ENCODE measurements at regions not wholly inside any gene's neighbourhood (a gene's known extent, or its start where the extent isn't known, plus 50 kb on each side); places are given as distances from the start of the nearest gene placed in this dataset.

- no peaks in the 10 kb centered on the region for H3K9me3 ChIP-seq
- WGBS, 2 donors (ENCODE audit: low coverage in 1 of 2), result 85 to 93% methylated on average over 2 to 3 of the region's 3 CpGs
- DNase-seq, result no peak
- TF ChIP-seq EP300 (IDR thresholded peaks at IDR 0.05; ENCODE audit: low read depth), result no peak
- TF ChIP-seq CTCF (IDR thresholded peaks at IDR 0.05), result no peak
- no peak for TF ChIP-seq POLR2AphosphoS5 (IDR thresholded peaks at IDR 0.05)
- TF ChIP-seq POLR2A (IDR thresholded peaks at IDR 0.05), result no peak
- intact Hi-C loops (cut with DNase I; ENCODE audit: low total_unique reads), result no loop called here
- peaks cover 0 to 7% (median 0%) of the 10 kb centered on the region in 4 donors for H3K4me1 ChIP-seq
- H3K27me3 ChIP-seq, result no peaks in the 10 kb centered on the region
- no peaks in the 10 kb centered on the region for H3K36me3 ChIP-seq
- no peak overlapping the region for H3K4me3 ChIP-seq
- in situ Hi-C loops (cut with MboI; ENCODE audit: low pct_ligation_motif_present in 1 of 4, low pct_unique_long_range_greater_than_20kb in 1 of 4, low sequenced_read_pairs in 3 of 4), result no loop called here
- no peak overlapping the region for H3K27ac ChIP-seq
These were observed 62.4 kb downstream of the OSR1 start for GRCh38 chr2:19295998-19296502.

DNA sequence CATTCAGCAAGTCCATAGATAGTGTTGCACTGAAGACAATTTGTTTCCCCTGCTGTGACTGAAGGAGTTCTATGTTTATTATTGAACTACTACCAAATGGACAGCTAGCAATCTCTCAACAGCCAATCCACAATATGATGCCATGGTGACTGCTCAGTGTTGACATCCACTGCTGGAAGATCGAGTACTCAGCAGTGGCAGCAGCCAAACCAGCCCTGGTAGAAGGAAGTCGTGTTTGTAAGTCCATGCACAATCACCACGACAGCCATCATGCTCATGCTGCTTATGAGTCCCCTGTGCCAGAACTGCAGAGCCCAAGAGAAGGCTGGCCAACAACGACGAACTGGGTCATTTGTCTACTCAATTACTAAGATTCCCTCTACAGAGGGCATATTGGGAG lies 66.4 kb downstream of the OSR1 start:
- Histone ChIP-seq H3K36me3 (no peaks in the 10 kb centered on the region), H3K27me3 (no peaks in the 10 kb centered on the region), H3K9me3 (no peaks in the 10 kb centered on the region), H3K27ac (no peak overlapping the region), H3K4me3 (no peak overlapping the region), H3K4me1 (no peaks in the 10 kb centered on the region)
- no peak for TF ChIP-seq CTCF (IDR thresholded peaks at IDR 0.05)
- TF ChIP-seq POLR2A (IDR thresholded peaks at IDR 0.05), result no peak
- TF ChIP-seq EP300 (IDR thresholded peaks at IDR 0.05; ENCODE audit: low read depth), result no peak
- TF ChIP-seq POLR2AphosphoS5 (IDR thresholded peaks at IDR 0.05), result no peak
- WGBS, 2 donors (ENCODE audit: low coverage in 1 of 2), result 84% methylated on average over 5 of the region's 5 CpGs; no CpG with 5 or more reads in 1 of the 2 donors
- intact Hi-C loops (cut with DNase I; ENCODE audit: low total_unique reads), result no loop called here
- in situ Hi-C loops (cut with MboI; ENCODE audit: low pct_ligation_motif_present in 1 of 4, low pct_unique_long_range_greater_than_20kb in 1 of 4, low sequenced_read_pairs in 3 of 4), result no loop called here
- DNase-seq, result no peak

GRCh38 chr2:19288291-19288690 lies 70.1 kb downstream of the OSR1 start:
- H3K27ac ChIP-seq, result no peak overlapping the region
- H3K4me3 ChIP-seq, result no peak overlapping the region
- in situ Hi-C loops (cut with MboI; ENCODE audit: low pct_ligation_motif_present in 1 of 4, low pct_unique_long_range_greater_than_20kb in 1 of 4, low sequenced_read_pairs in 3 of 4), result no loop called here
- H3K4me1 ChIP-seq, result no peaks in the 10 kb centered on the region
- no peaks in the 10 kb centered on the region for H3K36me3 ChIP-seq
- no peaks in the 10 kb centered on the region for H3K9me3 ChIP-seq
- TF ChIP-seq POLR2AphosphoS5 (IDR thresholded peaks at IDR 0.05) (no peak), EP300 (IDR thresholded peaks at IDR 0.05; ENCODE audit: low read depth) (no peak), CTCF (IDR thresholded peaks at IDR 0.05) (no peak), POLR2A (IDR thresholded peaks at IDR 0.05) (no peak)
- WGBS, 2 donors (ENCODE audit: low coverage in 1 of 2), result 60 to 61% methylated on average over 2 of the region's 2 CpGs
- intact Hi-C loops (cut with DNase I; ENCODE audit: low total_unique reads), result no loop called here
- H3K27me3 ChIP-seq, result no peaks in the 10 kb centered on the region
- DNase-seq, result no peak

GRCh38 chr2:19287324-19287723 lies 71.1 kb downstream of the OSR1 start:
- in situ Hi-C loops (cut with MboI; ENCODE audit: low pct_ligation_motif_present in 1 of 4, low pct_unique_long_range_greater_than_20kb in 1 of 4, low sequenced_read_pairs in 3 of 4), result no loop called here
- TF ChIP-seq POLR2AphosphoS5 (IDR thresholded peaks at IDR 0.05) (no peak), EP300 (IDR thresholded peaks at IDR 0.05; ENCODE audit: low read depth) (no peak), CTCF (IDR thresholded peaks at IDR 0.05) (no peak), POLR2A (IDR thresholded peaks at IDR 0.05) (no peak)
- Histone ChIP-seq H3K4me3 (no peak overlapping the region), H3K36me3 (no peaks in the 10 kb centered on the region), H3K4me1 (no peaks in the 10 kb centered on the region), H3K27ac (no peak overlapping the region), H3K9me3 (no peaks in the 10 kb centered on the region), H3K27me3 (no peaks in the 10 kb centered on the region)
- intact Hi-C loops (cut with DNase I; ENCODE audit: low total_unique reads), result no loop called here
- no peak for DNase-seq
- WGBS, 2 donors (ENCODE audit: low coverage in 1 of 2), result 77% methylated on average over 1 of the region's 1 CpG; no CpG with 5 or more reads in 1 of the 2 donors
